ENCODE measurements at regions not wholly inside any gene's neighbourhood (a gene's known extent, or its start where the extent isn't known, plus 50 kb on each side); places are given as distances from the start of the nearest gene placed in this dataset.
A peak's percentile ranks its signal among the peaks of the same experiment; 100 is the strongest.
"Not testable (repeated sequence)": the region's sequence is repeated elsewhere in the genome, so short reads cannot be mapped to it uniquely, and the experiment has no call there.

DNA sequence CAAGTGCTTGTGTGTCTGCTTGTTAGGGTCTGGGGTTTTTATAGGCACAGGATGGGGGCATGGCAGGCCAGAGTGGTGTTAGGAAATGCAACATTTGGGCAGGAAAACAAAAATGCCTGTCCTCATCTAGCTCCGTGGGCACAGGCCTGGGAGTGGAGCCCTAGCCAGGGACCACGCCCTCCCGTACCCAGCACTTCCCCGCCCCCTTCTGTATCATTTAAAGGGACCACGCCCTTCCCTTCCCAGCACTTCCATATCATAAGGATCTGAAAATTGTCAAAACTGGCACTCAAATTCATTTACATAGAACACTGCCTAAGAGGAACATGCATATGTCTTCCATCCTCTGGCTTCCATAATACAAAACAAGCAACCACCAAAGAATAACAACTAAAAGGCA is 185.8 kb downstream of the B3GLCT start:
- H3K4me3 Mint-ChIP-seq, result no peak overlapping the region
- H3K27me3 Mint-ChIP-seq, result no peaks in the 10 kb centered on the region
- ChIA-PET CTCF (no interaction called here), POLR2A (no interaction called here)
- no peaks in the 10 kb centered on the region for H3K9me3 Mint-ChIP-seq
- H3K4me1 Mint-ChIP-seq (ENCODE audit: low read depth), result no peaks in the 10 kb centered on the region
- DNase-seq, result no peak
- no peak overlapping the region for H3K27ac Mint-ChIP-seq
- intact Hi-C loops (cut with micrococcal nuclease), result no loop called here
- no peaks in the 10 kb centered on the region for H3K36me3 Mint-ChIP-seq

DNA sequence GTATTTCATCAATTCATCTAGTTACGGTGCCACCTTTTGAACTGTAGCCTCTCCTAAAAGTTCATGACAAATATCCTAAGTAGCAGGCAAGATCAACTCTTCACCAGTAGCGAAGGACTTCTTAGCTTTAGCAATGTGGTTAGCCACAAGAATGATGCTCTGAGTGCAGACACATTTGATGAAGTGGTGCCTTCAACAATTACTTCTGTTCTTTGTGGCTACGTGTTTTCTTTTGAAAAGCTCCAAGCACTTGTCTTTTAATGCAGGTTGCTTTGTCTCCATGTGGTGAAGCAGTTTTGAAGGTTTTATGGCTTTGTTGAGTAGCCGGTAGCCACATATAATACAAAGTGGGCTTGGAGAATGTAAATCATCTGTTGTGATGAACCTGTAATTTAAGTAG is 194.7 kb downstream of the B3GLCT start:
- Mint-ChIP-seq H3K4me3 (no peak overlapping the region), H3K27me3 (peaks cover 2% of the 10 kb centered on the region), H3K9me3 (peaks cover 8% of the 10 kb centered on the region), H3K4me1 (ENCODE audit: low read depth) (no peaks in the 10 kb centered on the region), H3K36me3 (no peaks in the 10 kb centered on the region), H3K27ac (no peak overlapping the region)
- ChIA-PET POLR2A (no interaction called here), CTCF (no interaction called here)
- intact Hi-C loops (cut with micrococcal nuclease), result no loop called here
- DNase-seq, result no peak

DNA sequence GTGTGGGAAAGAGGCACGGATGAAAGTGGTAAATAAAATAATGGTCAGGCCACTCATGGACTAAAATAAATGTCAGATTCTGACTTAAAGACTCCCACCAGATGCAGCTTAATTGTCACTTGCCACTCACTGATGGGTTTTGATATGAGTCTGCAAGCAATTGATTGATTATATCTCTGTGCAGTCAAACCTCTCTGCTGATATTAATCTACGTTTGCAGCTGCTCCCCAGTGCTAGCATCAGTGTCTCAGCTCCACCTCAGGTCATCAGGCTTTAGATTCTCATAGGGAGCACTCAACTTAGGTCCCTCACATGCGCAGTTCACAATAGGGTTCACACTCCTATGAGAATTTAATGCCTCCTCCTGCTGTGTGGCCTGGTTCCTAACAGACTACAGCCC is 195.3 kb downstream of the B3GLCT start:
- intact Hi-C loops (cut with micrococcal nuclease), result no loop called here
- Mint-ChIP-seq H3K4me1 (ENCODE audit: low read depth) (no peaks in the 10 kb centered on the region), H3K27me3 (peaks cover 2% of the 10 kb centered on the region), H3K4me3 (no peak overlapping the region), H3K9me3 (peaks cover 13% of the 10 kb centered on the region), H3K36me3 (peaks cover 3% of the 10 kb centered on the region), H3K27ac (no peak overlapping the region)
- ChIA-PET CTCF (no interaction called here), POLR2A (no interaction called here)
- no peak for DNase-seq

DNA sequence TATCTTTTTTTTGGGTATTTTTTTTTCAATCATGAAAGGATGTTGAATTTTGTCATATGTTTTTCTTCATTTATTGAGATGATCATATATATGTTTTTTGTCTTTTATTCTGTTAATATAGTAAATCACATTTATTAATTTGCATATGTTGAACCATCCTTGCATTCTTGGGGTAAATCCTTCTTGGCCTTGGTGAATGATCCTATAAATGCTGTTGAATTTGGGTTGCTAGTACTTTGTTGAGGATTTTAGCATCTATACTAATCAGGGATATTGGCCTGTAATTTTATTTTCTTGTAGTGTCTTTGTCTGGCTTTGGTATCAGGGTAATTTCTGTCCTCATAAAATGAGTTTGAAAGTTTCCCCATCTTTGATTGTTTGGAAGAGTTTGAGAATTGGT is 199.9 kb downstream of the B3GLCT start:
- no peaks in the 10 kb centered on the region for H3K4me1 Mint-ChIP-seq (ENCODE audit: low read depth)
- intact Hi-C loops (cut with micrococcal nuclease), result no loop called here
- ChIA-PET CTCF (no interaction called here), POLR2A (no interaction called here)
- H3K4me3 Mint-ChIP-seq, result no peak overlapping the region
- H3K36me3 Mint-ChIP-seq, result peaks cover 3% of the 10 kb centered on the region
- H3K27ac Mint-ChIP-seq, result no peak overlapping the region
- no peaks in the 10 kb centered on the region for H3K27me3 Mint-ChIP-seq
- no peak for DNase-seq
- H3K9me3 Mint-ChIP-seq, result peaks cover 18% of the 10 kb centered on the region

DNA sequence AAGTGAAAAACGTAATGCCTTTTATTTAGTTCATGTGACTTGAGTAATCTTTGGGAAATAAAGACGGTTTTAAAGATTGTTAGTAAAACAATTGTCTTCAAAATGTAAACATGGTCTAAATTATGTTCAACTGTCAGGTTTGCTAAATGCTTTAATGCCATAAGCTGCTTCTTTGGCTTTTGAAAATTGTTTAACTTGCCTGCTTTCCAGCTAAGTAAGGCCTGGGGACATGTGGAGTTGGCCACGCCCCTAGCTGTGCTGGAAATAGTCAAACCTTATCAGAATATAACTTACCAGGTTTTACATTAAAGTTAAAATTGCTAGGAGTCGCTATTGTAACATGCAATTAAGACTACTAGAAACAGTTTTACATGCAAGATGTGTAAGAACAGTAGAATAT is 203.9 kb downstream of the B3GLCT start:
- H3K9me3 Mint-ChIP-seq, result peaks cover 14% of the 10 kb centered on the region
- H3K36me3 Mint-ChIP-seq; H3K27ac Mint-ChIP-seq; intact Hi-C loops (cut with micrococcal nuclease); CTCF ChIA-PET; H3K4me3 Mint-ChIP-seq; H3K27me3 Mint-ChIP-seq; DNase-seq; POLR2A ChIA-PET; H3K4me1 Mint-ChIP-seq (ENCODE audit: low read depth): not testable (repeated sequence)

DNA sequence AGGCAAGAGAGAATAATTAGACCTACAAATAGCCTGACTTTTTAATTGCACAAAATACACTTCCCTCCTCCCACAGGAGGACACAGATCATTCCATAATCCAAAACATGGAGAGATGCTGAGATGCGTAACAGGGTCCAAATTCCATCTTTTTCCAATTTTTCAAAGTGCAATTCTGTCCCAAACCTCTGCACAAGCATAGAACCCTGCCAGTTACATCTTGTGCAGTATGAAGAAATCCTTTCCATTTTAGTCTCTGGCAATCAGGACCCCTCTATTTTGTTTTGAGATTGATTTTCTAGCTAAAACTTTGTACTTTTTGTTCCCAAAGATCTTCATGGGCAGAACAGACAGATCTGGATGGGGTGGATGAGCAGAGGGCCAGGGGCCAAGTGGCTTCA is 209.2 kb downstream of the B3GLCT start:
- CTCF ChIA-PET, result interaction anchor here (3.6 kb wide), 1 partner anchor 16 kb away, joined by 15 read pairs; no protein-coding TSS in a partner anchor

DNA sequence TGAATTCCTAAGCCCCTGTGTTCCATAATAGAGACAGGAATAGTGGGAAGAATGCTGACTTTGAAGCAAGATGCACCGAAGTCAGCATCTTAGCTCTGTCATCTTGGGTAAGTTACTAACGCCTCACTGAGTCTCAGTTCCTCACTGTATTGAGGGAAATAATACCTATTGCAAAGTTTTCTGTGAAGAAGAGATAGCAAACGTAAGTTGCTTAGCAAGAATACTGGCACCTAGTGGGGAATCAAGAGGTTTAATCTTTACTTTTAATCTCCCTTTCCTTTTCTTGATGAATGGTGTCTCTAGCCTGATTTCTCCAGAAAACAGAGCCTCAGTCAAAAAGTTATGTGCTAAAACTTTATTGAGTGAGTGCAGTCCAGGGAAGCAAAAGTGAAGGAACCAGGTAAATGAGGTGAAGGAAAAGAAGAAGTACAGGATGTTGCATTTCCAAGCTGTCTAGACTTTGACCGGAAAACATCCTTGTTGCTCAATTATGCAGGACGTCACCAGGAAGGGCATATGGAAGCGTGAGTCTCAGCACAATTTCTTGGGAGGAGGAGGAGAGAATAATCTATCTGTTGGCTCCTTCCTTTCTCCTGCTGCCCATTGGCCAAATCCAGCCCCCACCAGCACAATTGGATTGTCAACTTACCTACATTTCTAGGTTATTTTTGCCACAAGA is 210.0 kb downstream of the B3GLCT start:
- intact Hi-C loops (cut with micrococcal nuclease), result no loop called here
- Mint-ChIP-seq H3K4me3 (no peak overlapping the region), H3K9me3 (no peaks in the 10 kb centered on the region), H3K4me1 (ENCODE audit: low read depth) (no peaks in the 10 kb centered on the region), H3K36me3 (no peaks in the 10 kb centered on the region), H3K27me3 (no peaks in the 10 kb centered on the region), H3K27ac (no peak overlapping the region)
- ChIA-PET CTCF (interaction anchor here (3.6 kb wide), 1 partner anchor 15 kb away, joined by 15 read pairs; no protein-coding TSS in a partner anchor), POLR2A (no interaction called here)
- no peak for DNase-seq

More for the DNA sequence above, 209.2 kb downstream of the B3GLCT start:
- no peak overlapping the region for H3K4me3 Mint-ChIP-seq
- DNase-seq, result no peak
- no peaks in the 10 kb centered on the region for H3K27me3 Mint-ChIP-seq
- POLR2A ChIA-PET, result no interaction called here
- intact Hi-C loops (cut with micrococcal nuclease), result no loop called here
- H3K27ac Mint-ChIP-seq, result no peak overlapping the region
- no peaks in the 10 kb centered on the region for H3K36me3 Mint-ChIP-seq
- H3K9me3 Mint-ChIP-seq, result no peaks in the 10 kb centered on the region
- no peaks in the 10 kb centered on the region for H3K4me1 Mint-ChIP-seq (ENCODE audit: low read depth)

DNA sequence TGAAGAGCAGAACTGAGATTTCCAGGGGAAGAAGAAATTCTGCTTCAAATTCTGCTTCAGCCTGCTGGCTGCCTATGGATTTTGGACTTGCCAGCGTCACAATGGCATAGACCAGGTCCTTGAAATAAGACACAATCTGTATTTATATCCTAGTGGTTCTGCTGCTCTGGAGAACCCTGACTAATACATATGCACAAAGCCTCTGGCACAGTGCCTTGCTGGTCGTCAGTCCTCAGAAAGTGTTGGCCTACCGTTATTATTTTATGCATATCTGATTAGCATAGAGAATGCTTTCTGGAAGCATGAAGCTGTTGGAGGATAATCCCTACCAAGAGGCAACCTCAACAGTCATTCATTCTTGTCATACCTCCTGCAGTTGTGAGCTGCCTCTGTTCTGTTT is 213.7 kb downstream of the B3GLCT start:
- intact Hi-C loops (cut with micrococcal nuclease), result no loop called here
- H3K36me3 Mint-ChIP-seq, result no peaks in the 10 kb centered on the region
- DNase-seq, result no peak
- ChIA-PET CTCF (interaction anchor here (0.7 to 2.4 kb wide), 3 partner anchors 9 to 417 kb away, joined by 3 to 7 read pairs (median 3); no protein-coding TSS in a partner anchor), POLR2A (no interaction called here)
- H3K27me3 Mint-ChIP-seq, result peaks cover 4% of the 10 kb centered on the region
- H3K27ac Mint-ChIP-seq, result no peak overlapping the region
- no peaks in the 10 kb centered on the region for H3K4me1 Mint-ChIP-seq (ENCODE audit: low read depth)
- H3K4me3 Mint-ChIP-seq, result no peak overlapping the region
- H3K9me3 Mint-ChIP-seq, result no peaks in the 10 kb centered on the region

DNA sequence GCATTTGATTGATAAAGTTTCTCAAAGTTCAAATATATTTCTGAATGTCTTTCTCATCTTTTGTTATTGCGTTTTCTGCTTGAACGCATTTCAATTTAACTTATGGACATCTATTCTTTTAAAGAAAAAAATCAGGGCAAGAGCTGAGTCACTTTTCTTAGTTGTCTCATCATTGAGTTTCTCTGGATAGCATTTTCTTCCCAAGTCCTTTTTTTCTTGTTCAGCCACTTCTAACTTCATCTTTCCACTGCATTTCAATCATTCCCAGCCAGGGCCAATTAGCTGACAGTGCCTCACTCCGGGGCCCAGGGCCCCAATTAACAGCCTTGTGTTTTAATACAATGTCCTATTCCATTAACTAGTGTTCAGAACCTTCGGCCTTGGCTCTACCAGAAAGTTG is 216.3 kb downstream of the B3GLCT start:
- DNase-seq, result no peak
- Mint-ChIP-seq H3K36me3 (no peaks in the 10 kb centered on the region), H3K9me3 (no peaks in the 10 kb centered on the region), H3K27ac (no peak overlapping the region), H3K4me3 (no peak overlapping the region), H3K27me3 (peaks cover 4% of the 10 kb centered on the region), H3K4me1 (ENCODE audit: low read depth) (no peaks in the 10 kb centered on the region)
- ChIA-PET POLR2A (no interaction called here), CTCF (interaction anchor here (0.9 to 2.0 kb wide), 2 partner anchors 9 to 14 kb away, joined by 3 to 14 read pairs; no protein-coding TSS in a partner anchor)
- intact Hi-C loops (cut with micrococcal nuclease), result no loop called here

DNA sequence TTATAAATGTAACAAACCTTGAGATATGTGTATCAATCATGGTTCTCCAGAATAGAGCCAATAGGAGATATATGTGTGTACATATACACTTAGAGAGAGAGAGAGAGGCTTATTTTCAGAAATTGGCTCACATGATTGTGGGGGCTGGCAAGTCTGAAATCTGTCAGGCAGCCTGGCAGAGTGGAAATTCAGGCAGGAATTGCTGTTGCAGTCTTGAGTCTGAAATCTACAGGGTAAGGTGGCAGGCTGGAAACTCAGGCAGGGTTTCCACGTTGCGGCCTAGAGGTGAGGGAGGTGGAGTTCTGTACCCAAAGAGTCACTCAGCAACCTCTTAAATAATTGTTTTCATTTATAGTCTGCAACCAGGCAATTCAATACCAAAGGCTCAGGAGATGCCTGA is 218.4 kb downstream of the B3GLCT start:
- ChIA-PET CTCF (no interaction called here), POLR2A (no interaction called here)
- intact Hi-C loops (cut with micrococcal nuclease), result no loop called here
- H3K4me3 Mint-ChIP-seq, result no peak overlapping the region
- H3K27me3 Mint-ChIP-seq, result peaks cover 9% of the 10 kb centered on the region
- DNase-seq, result no peak
- no peak overlapping the region for H3K27ac Mint-ChIP-seq
- no peaks in the 10 kb centered on the region for H3K4me1 Mint-ChIP-seq (ENCODE audit: low read depth)
- H3K36me3 Mint-ChIP-seq, result no peaks in the 10 kb centered on the region
- no peaks in the 10 kb centered on the region for H3K9me3 Mint-ChIP-seq

DNA sequence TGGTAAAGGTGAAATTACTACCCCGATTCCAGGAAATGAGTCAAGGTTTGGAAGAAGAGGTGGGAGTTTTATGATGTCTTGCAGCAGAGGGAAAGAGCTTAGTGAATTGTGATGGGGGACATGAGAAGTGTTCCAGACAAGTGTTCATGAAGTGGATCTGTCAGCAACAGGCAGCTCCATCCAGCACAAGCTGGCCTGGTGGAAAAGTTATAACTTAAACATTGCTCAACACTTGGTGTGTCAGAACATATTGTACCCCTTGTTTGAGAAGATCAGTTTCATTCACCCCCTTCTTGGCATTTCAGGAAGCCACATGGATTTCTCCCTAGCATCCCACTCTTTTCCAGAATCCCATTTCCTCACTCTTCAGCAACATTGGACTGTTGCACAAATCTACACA is 222.0 kb downstream of the B3GLCT start:
- DNase-seq, result no peak
- intact Hi-C loops (cut with micrococcal nuclease), result loop anchor here (10.0 kb wide), 1 partner anchor 447 kb away; no protein-coding TSS in a partner anchor
- Mint-ChIP-seq H3K4me3 (no peak overlapping the region), H3K27me3 (peaks cover 5% of the 10 kb centered on the region), H3K9me3 (no peaks in the 10 kb centered on the region), H3K27ac (no peak overlapping the region), H3K4me1 (ENCODE audit: low read depth) (peaks cover 4% of the 10 kb centered on the region), H3K36me3 (no peaks in the 10 kb centered on the region)
- ChIA-PET POLR2A (no interaction called here), CTCF (interaction anchor here (0.6 to 1.5 kb wide), 2 partner anchors 12 to 186 kb away, joined by 3 to 5 read pairs; no protein-coding TSS in a partner anchor)

DNA sequence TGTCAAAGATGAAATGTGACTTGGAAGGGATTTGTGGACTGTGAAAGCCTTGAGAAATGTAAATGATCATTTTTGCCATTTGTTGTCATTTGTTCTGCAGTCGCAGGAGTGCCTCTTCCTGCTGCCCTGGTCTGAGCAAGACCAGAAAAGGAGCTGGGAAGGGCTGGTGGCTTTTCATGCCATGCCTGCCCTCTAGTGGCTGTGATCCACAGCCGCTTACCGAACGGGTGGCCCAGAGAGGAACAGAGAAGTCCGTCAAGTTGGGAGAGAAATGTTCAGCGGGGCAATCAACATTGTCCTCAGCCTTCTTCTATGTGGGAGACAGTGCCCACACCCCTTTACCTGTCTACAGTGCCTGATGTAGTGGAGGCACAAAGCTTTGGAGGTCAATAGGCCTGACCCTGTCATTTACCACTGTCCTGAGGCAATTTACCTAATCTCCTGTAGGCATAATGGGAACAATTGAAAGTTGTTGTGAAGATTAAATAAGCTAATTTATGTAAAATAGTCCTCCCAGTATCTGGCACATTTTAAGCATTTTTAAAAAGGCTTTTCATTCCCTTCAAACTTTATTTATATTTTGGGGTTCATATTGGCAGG is 224.5 kb downstream of the B3GLCT start:
- Mint-ChIP-seq H3K27ac (no peak overlapping the region), H3K9me3 (no peaks in the 10 kb centered on the region), H3K27me3 (peaks cover 5% of the 10 kb centered on the region), H3K36me3 (no peaks in the 10 kb centered on the region), H3K4me3 (no peak overlapping the region), H3K4me1 (ENCODE audit: low read depth) (peaks cover 4% of the 10 kb centered on the region)
- ChIA-PET CTCF (interaction anchor here (0.6 to 6.0 kb wide), 19 partner anchors 9 to 380 kb away, joined by 3 to 58 read pairs (median 4); no protein-coding TSS in a partner anchor), POLR2A (no interaction called here)
- peak; percentile 78 for DNase-seq
- intact Hi-C loops (cut with micrococcal nuclease), result loop anchor here (1.0 to 10.0 kb wide), 3 partner anchors 188 to 449 kb away; partner anchors contain the start of gene B3GLCT

DNA sequence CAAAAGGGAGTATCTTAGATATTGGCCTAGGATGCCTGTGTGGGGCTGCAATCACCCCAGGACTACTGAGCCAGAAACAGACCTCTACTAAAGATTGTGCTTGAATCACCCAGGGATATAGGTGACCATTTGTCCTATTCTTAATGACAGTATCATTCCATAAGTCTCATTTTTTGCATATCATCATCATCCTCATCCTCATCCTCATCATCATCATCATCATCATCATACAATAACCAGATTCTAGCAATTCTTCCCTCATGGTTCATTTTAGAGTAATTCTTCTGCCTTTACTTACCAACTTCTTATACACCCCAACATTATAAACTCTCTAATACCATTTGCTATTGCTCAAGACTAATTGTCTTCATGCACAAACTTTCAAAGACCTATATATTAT is 226.6 kb downstream of the B3GLCT start:
- Mint-ChIP-seq H3K4me3 (no peak overlapping the region), H3K27me3 (peaks cover 5% of the 10 kb centered on the region), H3K36me3 (no peaks in the 10 kb centered on the region), H3K27ac (no peak overlapping the region), H3K4me1 (ENCODE audit: low read depth) (peaks cover 4% of the 10 kb centered on the region), H3K9me3 (no peaks in the 10 kb centered on the region)
- intact Hi-C loops (cut with micrococcal nuclease), result loop anchor here (10.0 kb wide), 1 partner anchor 452 kb away; no protein-coding TSS in a partner anchor
- POLR2A ChIA-PET, result no interaction called here
- DNase-seq, result no peak
- CTCF ChIA-PET, result interaction anchor here (3.6 to 6.0 kb wide), 2 partner anchors 17 to 189 kb away, joined by 15 to 58 read pairs; no protein-coding TSS in a partner anchor
